ENCODE measurements at regions not wholly inside any gene's neighbourhood (a gene's known extent, or its start where the extent isn't known, plus 50 kb on each side); places are given as distances from the start of the nearest gene placed in this dataset.

- no peaks in the 10 kb centered on the region for H3K4me1 ChIP-seq (ENCODE audit: insufficient read depth, low read length)
- no peaks in the 10 kb centered on the region for H4K20me1 ChIP-seq (ENCODE audit: insufficient read depth, low read length)
- no peaks in the 10 kb centered on the region for H3K36me3 ChIP-seq (ENCODE audit: insufficient read depth, low read length)
- no peak overlapping the region for H3K27ac ChIP-seq (ENCODE audit: low read length)
- no peak overlapping the region for H3K4me3 ChIP-seq (ENCODE audit: low read depth in 1 of 2, low read length in 2 of 2)
- no peaks in the 10 kb centered on the region for H3K79me2 ChIP-seq (ENCODE audit: insufficient read depth, low read length)
- no peak for ATAC-seq (ENCODE audit: insufficient read depth, low read depth)
- H3K4me2 ChIP-seq (ENCODE audit: insufficient read depth, low read length), result no peak overlapping the region
- no peaks in the 10 kb centered on the region for H3K9me3 ChIP-seq (ENCODE audit: insufficient read depth, low read length, severe bottlenecking)
- no peak overlapping the region for H2AFZ ChIP-seq (ENCODE audit: low read depth, low read length)
- TF ChIP-seq EZH2 (IDR thresholded peaks at IDR 0.05; ENCODE audit: borderline replicate concordance, low read depth, low read length, severe bottlenecking), result no peak
- TF ChIP-seq CTCF (IDR thresholded peaks at IDR 0.05; ENCODE audit: borderline replicate concordance, extremely low read depth, low read length, poor library complexity, severe bottlenecking), result no peak
- no peak for DNase-seq
- H3K9ac ChIP-seq (ENCODE audit: low read depth, low read length), result no peak overlapping the region
- H3K27me3 ChIP-seq (ENCODE audit: insufficient read depth, low read length, poor library complexity), result no peaks in the 10 kb centered on the region
Observed at GRCh38 chr1:73617145-73617544, 580.8 kb downstream of the LRRIQ3 start.

GRCh38 chr1:73611681-73612080 lies 586.3 kb downstream of the LRRIQ3 start:
- Histone ChIP-seq H3K9me3 (ENCODE audit: insufficient read depth, low read length, severe bottlenecking) (no peaks in the 10 kb centered on the region), H3K27ac (ENCODE audit: low read length) (no peak overlapping the region), H3K4me2 (ENCODE audit: insufficient read depth, low read length) (no peak overlapping the region), H3K27me3 (ENCODE audit: insufficient read depth, low read length, poor library complexity) (no peaks in the 10 kb centered on the region), H2AFZ (ENCODE audit: low read depth, low read length) (no peak overlapping the region), H3K36me3 (ENCODE audit: insufficient read depth, low read length) (no peaks in the 10 kb centered on the region), H3K4me3 (ENCODE audit: low read depth in 1 of 2, low read length in 2 of 2) (no peak overlapping the region), H3K9ac (ENCODE audit: low read depth, low read length) (no peak overlapping the region), H4K20me1 (ENCODE audit: insufficient read depth, low read length) (no peaks in the 10 kb centered on the region), H3K79me2 (ENCODE audit: insufficient read depth, low read length) (no peaks in the 10 kb centered on the region), H3K4me1 (ENCODE audit: insufficient read depth, low read length) (no peaks in the 10 kb centered on the region)
- no peak for TF ChIP-seq CTCF (IDR thresholded peaks at IDR 0.05; ENCODE audit: borderline replicate concordance, extremely low read depth, low read length, poor library complexity, severe bottlenecking)
- TF ChIP-seq EZH2 (IDR thresholded peaks at IDR 0.05; ENCODE audit: borderline replicate concordance, low read depth, low read length, severe bottlenecking), result no peak
- ATAC-seq (ENCODE audit: insufficient read depth, low read depth) (no peak), DNase-seq (no peak)

- ATAC-seq (ENCODE audit: insufficient read depth, low read depth) (no peak), DNase-seq (no peak)
- TF ChIP-seq EZH2 (IDR thresholded peaks at IDR 0.05; ENCODE audit: borderline replicate concordance, low read depth, low read length, severe bottlenecking) (no peak), CTCF (IDR thresholded peaks at IDR 0.05; ENCODE audit: borderline replicate concordance, extremely low read depth, low read length, poor library complexity, severe bottlenecking) (no peak)
- H3K36me3 ChIP-seq (ENCODE audit: insufficient read depth, low read length), result no peaks in the 10 kb centered on the region
- H2AFZ ChIP-seq (ENCODE audit: low read depth, low read length), result no peak overlapping the region
- no peak overlapping the region for H3K9ac ChIP-seq (ENCODE audit: low read depth, low read length)
- H4K20me1 ChIP-seq (ENCODE audit: insufficient read depth, low read length), result no peaks in the 10 kb centered on the region
- H3K4me2 ChIP-seq (ENCODE audit: insufficient read depth, low read length), result no peak overlapping the region
- H3K79me2 ChIP-seq (ENCODE audit: insufficient read depth, low read length), result no peaks in the 10 kb centered on the region
- H3K9me3 ChIP-seq (ENCODE audit: insufficient read depth, low read length, severe bottlenecking), result no peaks in the 10 kb centered on the region
- no peak overlapping the region for H3K27ac ChIP-seq (ENCODE audit: low read length)
- no peaks in the 10 kb centered on the region for H3K27me3 ChIP-seq (ENCODE audit: insufficient read depth, low read length, poor library complexity)
- H3K4me3 ChIP-seq (ENCODE audit: low read depth in 1 of 2, low read length in 2 of 2), result no peak overlapping the region
- H3K4me1 ChIP-seq (ENCODE audit: insufficient read depth, low read length), result no peaks in the 10 kb centered on the region
Observed at GRCh38 chr1:73604739-73605138, 593.2 kb downstream of the LRRIQ3 start.

GRCh38 chr1:73604211-73604610 lies 593.8 kb downstream of the LRRIQ3 start:
- Histone ChIP-seq H3K4me3 (ENCODE audit: low read depth in 1 of 2, low read length in 2 of 2) (no peak overlapping the region), H2AFZ (ENCODE audit: low read depth, low read length) (no peak overlapping the region), H3K4me2 (ENCODE audit: insufficient read depth, low read length) (no peak overlapping the region), H3K4me1 (ENCODE audit: insufficient read depth, low read length) (no peaks in the 10 kb centered on the region), H3K27ac (ENCODE audit: low read length) (no peak overlapping the region), H3K9me3 (ENCODE audit: insufficient read depth, low read length, severe bottlenecking) (no peaks in the 10 kb centered on the region), H3K27me3 (ENCODE audit: insufficient read depth, low read length, poor library complexity) (no peaks in the 10 kb centered on the region), H4K20me1 (ENCODE audit: insufficient read depth, low read length) (no peaks in the 10 kb centered on the region), H3K79me2 (ENCODE audit: insufficient read depth, low read length) (no peaks in the 10 kb centered on the region), H3K36me3 (ENCODE audit: insufficient read depth, low read length) (no peaks in the 10 kb centered on the region), H3K9ac (ENCODE audit: low read depth, low read length) (no peak overlapping the region)
- no peak for DNase-seq
- ATAC-seq (ENCODE audit: insufficient read depth, low read depth), result no peak
- TF ChIP-seq CTCF (IDR thresholded peaks at IDR 0.05; ENCODE audit: borderline replicate concordance, extremely low read depth, low read length, poor library complexity, severe bottlenecking), result no peak
- no peak for TF ChIP-seq EZH2 (IDR thresholded peaks at IDR 0.05; ENCODE audit: borderline replicate concordance, low read depth, low read length, severe bottlenecking)
